Adrenal gland (tissue), 9 donors: ENCODE measurements at regions not wholly inside any gene's neighbourhood (a gene's known extent, or its start where the extent isn't known, plus 50 kb on each side); places are given as distances from the start of the nearest gene placed in this dataset.

Experiments used
- DNase-seq, 7 donors: peaks; one replicate each; pipeline ENCODE4 v3.0.0-alpha.2; 2019 to 2020
- H3K27ac ChIP-seq, 5 donors: fragments of 200-600 bp; sonication (generic) in 4 of 5; 1 replicate in 3 of 5; 2 replicates in 2 of 5; pipeline versions ENCODE4 v1.5.1 to v1.8.0; 2016 to 2020; ENCODE audit warnings: mild to moderate bottlenecking in 1 of 5
- H3K27me3 ChIP-seq: fragments of 200-600 bp; 2 replicates; pipeline ENCODE4 v1.8.0; 2021
- H3K36me3 ChIP-seq, 2 donors: fragments of 200-600 bp; replicated peaks in 1 of 2; 1 replicate in 1 of 2; 2 replicates in 1 of 2; pipeline versions ENCODE4 v1.5.1 to v1.8.0; 2018 to 2022
- H3K4me1 ChIP-seq, 2 donors: fragments of 200-600 bp; replicated peaks in 1 of 2; 1 replicate in 1 of 2; 2 replicates in 1 of 2; pipeline versions ENCODE4 v1.5.1 to v1.8.0; 2018 to 2021
- H3K4me3 ChIP-seq, 4 donors: fragments of 200-600 bp; sonication (generic) in 3 of 4; one replicate each; pipeline ENCODE4 v1.5.1; 2016 to 2018
- H3K9me3 ChIP-seq, 3 donors: fragments of 200-600 bp; sonication (generic) in 1 of 3; replicated peaks in 1 of 3; 1 replicate in 2 of 3; 2 replicates in 1 of 3; pipeline versions ENCODE4 v1.5.1 to v1.8.0; 2016 to 2021
- CTCF ChIP-seq, 6 experiments: fragments of 450-650 bp in 4 of 6; fragments of 200-600 bp in 2 of 6; sonication (generic) in 1 of 6; IDR thresholded peaks; 1 replicate in 5 of 6; 2 replicates in 1 of 6; pipeline versions ENCODE4 v1.5.1 to v1.8.0; 2016 to 2021; ENCODE audit warnings: antibody characterized with exemption in 6 of 6, mild to moderate bottlenecking in 2 of 6, moderate library complexity in 1 of 6
- POLR2A ChIP-seq, 2 donors: fragments of 450-650 bp; IDR thresholded peaks; one replicate each; pipeline ENCODE4 v1.6.1; 2017; ENCODE audit warnings: antibody characterized with exemption in 2 of 2, mild to moderate bottlenecking in 2 of 2, moderate library complexity in 1 of 2
- WGBS, 4 donors: extraction: QIAGEN DNeasy Blood & Tissue Kit in 2 of 4; methylation state at CpG; one replicate each; pipeline versions ENCODE4 v1.1.5 to v1.1.7; 2013 to 2017; 5-methylcytosine and 5-hydroxymethylcytosine counted together
- intact Hi-C, 2 donors: fragments of 100-400 bp; cut with DNase I; formaldehyde crosslinking; loops; one replicate each; pipeline versions ENCODE4 v1.14.1 to v1.15.0; 2022 to 2023
- donor health status: healthy with polysubstance abuse.
- donor health status: Bipolar disorder and iron deficiency.
- donor health status: DM: yes; HTN: yes; CAD: no.
- donor health status: DM: no; HTN: no; CAD: no.
- donor health status: DM: no; HTN: no; CAD: no.

- intact Hi-C loops: no loop called here
- no peaks in the 10 kb centered on the region for H3K36me3 ChIP-seq
- H3K9me3 ChIP-seq: no peaks in the 10 kb centered on the region
- H3K27ac ChIP-seq: no peak overlapping the region
- no peak for DNase-seq
- TF ChIP-seq CTCF (IDR thresholded peaks at IDR 0.05): no peak
- TF ChIP-seq POLR2A (IDR thresholded peaks at IDR 0.05): no peak
- H3K4me1 ChIP-seq: no peaks in the 10 kb centered on the region
- H3K27me3 ChIP-seq: no peaks in the 10 kb centered on the region
- WGBS, 4 donors: 76 to 84% (median 83%) methylated on average over 4 of the region's 4 CpGs
- no peak overlapping the region for H3K4me3 ChIP-seq
Measured at GRCh38 chr7:63038987-63039386, 959.7 kb upstream of the ZNF722 start.

- WGBS, 4 donors: 81 to 85% (median 82%) methylated on average over 8 of the region's 8 CpGs
- no peak for TF ChIP-seq CTCF (IDR thresholded peaks at IDR 0.05)
- no peak for TF ChIP-seq POLR2A (IDR thresholded peaks at IDR 0.05)
- no peaks in the 10 kb centered on the region for H3K36me3 ChIP-seq
- H3K27me3 ChIP-seq: no peaks in the 10 kb centered on the region
- DNase-seq: no peak
- H3K9me3 ChIP-seq: no peaks in the 10 kb centered on the region
- intact Hi-C loops: loop anchor here in 1 of 2 donors (10.0 kb wide), 1 partner anchor 485 kb away; no protein-coding TSS in a partner anchor
- no peak overlapping the region for H3K27ac ChIP-seq
- no peaks in the 10 kb centered on the region for H3K4me1 ChIP-seq
- H3K4me3 ChIP-seq: no peak overlapping the region
Measured at GRCh38 chr7:63039882-63040281, 958.8 kb upstream of the ZNF722 start.

- Histone ChIP-seq H3K4me3 (no peak overlapping the region), H3K27me3 (no peaks in the 10 kb centered on the region), H3K4me1 (no peaks in the 10 kb centered on the region), H3K9me3 (no peaks in the 10 kb centered on the region), H3K27ac (no peak overlapping the region), H3K36me3 (no peaks in the 10 kb centered on the region)
- TF ChIP-seq CTCF (IDR thresholded peaks at IDR 0.05): no peak
- TF ChIP-seq POLR2A (IDR thresholded peaks at IDR 0.05): no peak
- WGBS, 4 donors: 75 to 81% (median 77%) methylated on average over 12 of the region's 12 CpGs
- DNase-seq: peak in 1 of 7 donors; percentile 7
- intact Hi-C loops: loop anchor here in 1 of 2 donors (10.0 kb wide), 1 partner anchor 486 kb away; no protein-coding TSS in a partner anchor
Measured at GRCh38 chr7:63040336-63040735, 958.3 kb upstream of the ZNF722 start.

- WGBS, 4 donors: 60 to 67% (median 61%) methylated on average over 9 to 12 of the region's 12 CpGs
- Histone ChIP-seq H3K4me1 (no peaks in the 10 kb centered on the region), H3K9me3 (no peaks in the 10 kb centered on the region), H3K27me3 (no peaks in the 10 kb centered on the region), H3K27ac (no peak overlapping the region), H3K4me3 (no peak overlapping the region), H3K36me3 (no peaks in the 10 kb centered on the region)
- peak in 5 of 7 donors; percentile 9 to 67 (median 45) for DNase-seq
- TF ChIP-seq CTCF (IDR thresholded peaks at IDR 0.05) (no peak), POLR2A (IDR thresholded peaks at IDR 0.05) (no peak)
- intact Hi-C loops: loop anchor here in 1 of 2 donors (10.0 kb wide), 1 partner anchor 486 kb away; no protein-coding TSS in a partner anchor
Measured at GRCh38 chr7:63040966-63041610, 957.6 kb upstream of the ZNF722 start.
